ENCODE measurements at regions not wholly inside any gene's neighbourhood (a gene's known extent, or its start where the extent isn't known, plus 50 kb on each side); places are given as distances from the start of the nearest gene placed in this dataset.

DNA sequence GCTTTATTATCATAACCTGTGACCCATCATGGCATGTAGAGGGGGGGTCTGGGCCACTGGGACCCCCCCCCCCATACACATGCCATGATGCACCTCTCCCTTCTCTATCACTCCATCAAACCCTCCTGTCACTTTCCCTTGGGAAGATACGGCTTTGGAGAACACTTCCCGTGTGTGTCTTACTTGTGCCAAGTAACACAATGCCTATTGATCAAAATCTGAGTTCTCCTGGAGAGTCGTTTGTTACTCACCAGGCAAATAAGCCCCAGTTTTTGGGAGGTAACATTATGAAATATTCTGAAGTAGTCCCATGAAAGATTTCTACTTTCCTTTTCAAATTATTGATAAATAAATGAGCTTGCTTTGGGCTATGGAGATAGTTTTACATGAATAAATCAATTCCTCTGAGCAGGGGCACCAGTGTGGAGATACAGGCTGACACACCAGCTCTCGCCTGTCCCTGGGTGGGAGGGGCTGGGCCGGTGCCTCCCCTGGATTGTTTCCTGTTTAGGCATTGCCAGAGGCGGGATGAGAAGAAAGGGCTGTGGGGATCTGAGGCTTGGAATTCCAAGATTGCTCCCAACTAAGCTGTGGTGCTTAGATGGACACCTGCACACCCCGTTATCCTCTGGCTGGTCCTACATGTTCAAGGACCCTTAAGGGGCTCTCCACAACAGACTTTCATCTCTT is 63.2 kb upstream of the WWC2 start:
- TF ChIP-seq, protein P1, sequence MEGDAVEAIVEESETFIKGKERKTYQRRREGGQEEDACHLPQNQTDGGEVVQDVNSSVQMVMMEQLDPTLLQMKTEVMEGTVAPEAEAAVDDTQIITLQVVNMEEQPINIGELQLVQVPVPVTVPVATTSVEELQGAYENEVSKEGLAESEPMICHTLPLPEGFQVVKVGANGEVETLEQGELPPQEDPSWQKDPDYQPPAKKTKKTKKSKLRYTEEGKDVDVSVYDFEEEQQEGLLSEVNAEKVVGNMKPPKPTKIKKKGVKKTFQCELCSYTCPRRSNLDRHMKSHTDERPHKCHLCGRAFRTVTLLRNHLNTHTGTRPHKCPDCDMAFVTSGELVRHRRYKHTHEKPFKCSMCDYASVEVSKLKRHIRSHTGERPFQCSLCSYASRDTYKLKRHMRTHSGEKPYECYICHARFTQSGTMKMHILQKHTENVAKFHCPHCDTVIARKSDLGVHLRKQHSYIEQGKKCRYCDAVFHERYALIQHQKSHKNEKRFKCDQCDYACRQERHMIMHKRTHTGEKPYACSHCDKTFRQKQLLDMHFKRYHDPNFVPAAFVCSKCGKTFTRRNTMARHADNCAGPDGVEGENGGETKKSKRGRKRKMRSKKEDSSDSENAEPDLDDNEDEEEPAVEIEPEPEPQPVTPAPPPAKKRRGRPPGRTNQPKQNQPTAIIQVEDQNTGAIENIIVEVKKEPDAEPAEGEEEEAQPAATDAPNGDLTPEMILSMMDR (IDR thresholded peaks at IDR 0.05; ENCODE audit: poor library complexity, severe bottlenecking): no peak
- TF ChIP-seq EZH2 (IDR thresholded peaks at IDR 0.05; ENCODE audit: borderline replicate concordance, insufficient read depth, low read length, poor library complexity, severe bottlenecking): no peak
- no peak for TF ChIP-seq RAD21 (conservative IDR thresholded peaks at IDR 0.05)
